Ovary (tissue), 7 donors: ENCODE measurements at regions not wholly inside any gene's neighbourhood (a gene's known extent, or its start where the extent isn't known, plus 50 kb on each side); places are given as distances from the start of the nearest gene placed in this dataset.

ENCODE experiments used
- DNase-seq, 5 donors: peaks; one replicate each; pipeline ENCODE4 v3.0.0-alpha.2; 2019 to 2020
- H3K27ac ChIP-seq, 2 donors: fragments of 200-600 bp; one replicate each; pipeline versions ENCODE4 v1.5.1 to v1.8.0; 2019 to 2022
- H3K27me3 ChIP-seq: fragments of 200-600 bp; one replicate; pipeline ENCODE4 v1.8.0; 2022
- H3K36me3 ChIP-seq: fragments of 200-600 bp; sonication (generic); one replicate; pipeline ENCODE4 v1.5.1; 2019
- H3K4me1 ChIP-seq: one replicate; pipeline ENCODE4 v1.8.1; 2013; ENCODE audit warnings: mild to moderate bottlenecking, moderate library complexity; ENCODE audit not compliant: insufficient read depth
- H3K4me3 ChIP-seq: fragments of 200-600 bp; sonication (generic); one replicate; pipeline ENCODE4 v1.5.1; 2017
- H3K9me3 ChIP-seq, 2 donors: fragments of 200-600 bp in 1 of 2; sonication (generic) in 1 of 2; one replicate each; pipeline versions ENCODE4 v1.5.1 to v1.8.1; 2013 to 2019; ENCODE audit warnings: mild to moderate bottlenecking in 1 of 2, moderate library complexity in 1 of 2
- EP300 ChIP-seq: sonication (generic); formaldehyde crosslinking; IDR thresholded peaks from one replicate; pipeline ENCODE4 v1.6.1; 2017; ENCODE audit warnings: antibody characterized with exemption
- POLR2A ChIP-seq: fragments of 450-650 bp; IDR thresholded peaks from one replicate; pipeline ENCODE4 v1.6.1; 2017; ENCODE audit warnings: antibody characterized with exemption, mild to moderate bottlenecking, moderate library complexity
- WGBS, 3 donors: extraction: QIAGEN DNeasy Blood & Tissue Kit in 1 of 3; methylation state at CpG; one replicate each; pipeline versions ENCODE4 v1.1.5 to v1.1.7; 2013 to 2017; 5-methylcytosine and 5-hydroxymethylcytosine counted together
- intact Hi-C, 4 donors: fragments of 100-400 bp; cut with DNase I; formaldehyde crosslinking; loops; one replicate each; pipeline versions ENCODE4 v1.11.0 to v1.15.1; 2022 to 2023
- TF ChIP-seq, protein P1 (sequence below), 3 donors: fragments of 450-650 bp in 2 of 3; fragments of 200-600 bp in 1 of 3; IDR thresholded peaks; one replicate each; pipeline versions ENCODE4 v1.5.1 to v1.8.0; 2016 to 2022; ENCODE audit warnings: antibody characterized with exemption in 3 of 3, mild to moderate bottlenecking in 1 of 3
- donor health status: DM: no; HTN: no; CAD: no; lungs with moderate emphysema.
- donor health status: DM: no; HTN: no; CAD: no.
- donor health status: Bipolar disorder and iron deficiency.
- donor health status: DM: no; HTN: no; CAD: no.
- donor health status: DM: yes; HTN: yes; CAD: no.

DNA sequence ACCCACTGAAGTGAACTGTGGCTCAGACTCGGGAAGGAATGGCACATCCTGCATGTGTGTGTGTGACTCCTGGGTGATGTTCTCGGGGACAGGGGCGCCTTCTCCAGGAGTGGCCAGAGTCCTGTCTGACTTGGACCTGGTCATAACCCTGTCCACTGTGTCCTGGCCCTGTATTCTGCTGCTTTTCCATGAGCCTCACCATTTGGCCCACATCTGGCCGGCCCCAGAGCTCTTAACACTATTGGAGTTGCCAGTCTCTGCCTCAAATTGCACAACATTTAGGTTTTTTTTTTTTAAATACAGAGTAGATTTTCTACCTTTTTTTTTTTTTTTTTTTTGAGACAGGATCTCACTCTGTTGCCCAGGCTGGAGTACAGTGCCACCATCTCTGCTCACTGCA lies 278.3 kb upstream of the TUT7 start:
- Histone ChIP-seq H3K9me3 (no peaks in the 10 kb centered on the region), H3K27me3 (no peaks in the 10 kb centered on the region), H3K4me3 (no peak overlapping the region), H3K27ac (no peak overlapping the region), H3K4me1 (no peaks in the 10 kb centered on the region), H3K36me3 (no peaks in the 10 kb centered on the region)
- intact Hi-C loops = no loop called here
- TF ChIP-seq EP300 (no peak), POLR2A (no peak)
- TF ChIP-seq, protein P1, sequence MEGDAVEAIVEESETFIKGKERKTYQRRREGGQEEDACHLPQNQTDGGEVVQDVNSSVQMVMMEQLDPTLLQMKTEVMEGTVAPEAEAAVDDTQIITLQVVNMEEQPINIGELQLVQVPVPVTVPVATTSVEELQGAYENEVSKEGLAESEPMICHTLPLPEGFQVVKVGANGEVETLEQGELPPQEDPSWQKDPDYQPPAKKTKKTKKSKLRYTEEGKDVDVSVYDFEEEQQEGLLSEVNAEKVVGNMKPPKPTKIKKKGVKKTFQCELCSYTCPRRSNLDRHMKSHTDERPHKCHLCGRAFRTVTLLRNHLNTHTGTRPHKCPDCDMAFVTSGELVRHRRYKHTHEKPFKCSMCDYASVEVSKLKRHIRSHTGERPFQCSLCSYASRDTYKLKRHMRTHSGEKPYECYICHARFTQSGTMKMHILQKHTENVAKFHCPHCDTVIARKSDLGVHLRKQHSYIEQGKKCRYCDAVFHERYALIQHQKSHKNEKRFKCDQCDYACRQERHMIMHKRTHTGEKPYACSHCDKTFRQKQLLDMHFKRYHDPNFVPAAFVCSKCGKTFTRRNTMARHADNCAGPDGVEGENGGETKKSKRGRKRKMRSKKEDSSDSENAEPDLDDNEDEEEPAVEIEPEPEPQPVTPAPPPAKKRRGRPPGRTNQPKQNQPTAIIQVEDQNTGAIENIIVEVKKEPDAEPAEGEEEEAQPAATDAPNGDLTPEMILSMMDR (IDR thresholded peaks at IDR 0.05) = no peak
- 82 to 98% (median 93%) methylated on average over 4 of the region's 4 CpGs for WGBS, 3 donors
- DNase-seq = no peak

- Histone ChIP-seq H3K4me1 (no peaks in the 10 kb centered on the region), H3K9me3 (no peaks in the 10 kb centered on the region), H3K4me3 (no peak overlapping the region), H3K27me3 (no peaks in the 10 kb centered on the region), H3K27ac (no peak overlapping the region), H3K36me3 (no peaks in the 10 kb centered on the region)
- 88 to 94% (median 90%) methylated on average over 3 of the region's 3 CpGs for WGBS, 3 donors
- DNase-seq = no peak
- intact Hi-C loops = no loop called here
- TF ChIP-seq, protein P1 (IDR thresholded peaks at IDR 0.05) = no peak
- no peak for TF ChIP-seq POLR2A
- no peak for TF ChIP-seq EP300
Measured at GRCh38 chr9:86629530-86629929, 275.3 kb upstream of the TUT7 start.

- H3K27ac ChIP-seq = no peak overlapping the region
- no peaks in the 10 kb centered on the region for H3K9me3 ChIP-seq
- no peaks in the 10 kb centered on the region for H3K4me1 ChIP-seq
- intact Hi-C loops = no loop called here
- no peaks in the 10 kb centered on the region for H3K27me3 ChIP-seq
- TF ChIP-seq, protein P1 (IDR thresholded peaks at IDR 0.05) = no peak
- TF ChIP-seq EP300 (no peak), POLR2A (no peak)
- no peaks in the 10 kb centered on the region for H3K36me3 ChIP-seq
- no peak overlapping the region for H3K4me3 ChIP-seq
- DNase-seq = no peak
- WGBS, 3 donors = 84 to 89% (median 85%) methylated on average over 5 of the region's 5 CpGs
Measured at GRCh38 chr9:86626802-86627201, 272.6 kb upstream of the TUT7 start.

- Histone ChIP-seq H3K4me1 (no peaks in the 10 kb centered on the region), H3K27me3 (no peaks in the 10 kb centered on the region), H3K27ac (no peak overlapping the region), H3K9me3 (no peaks in the 10 kb centered on the region), H3K4me3 (no peak overlapping the region), H3K36me3 (no peaks in the 10 kb centered on the region)
- intact Hi-C loops = no loop called here
- WGBS, 3 donors = 36 to 44% (median 39%) methylated on average over 5 of the region's 5 CpGs
- TF ChIP-seq EP300 (no peak), POLR2A (no peak)
- TF ChIP-seq, protein P1 (IDR thresholded peaks at IDR 0.05) = no peak
- DNase-seq = no peak
Measured at GRCh38 chr9:86624630-86625029, 270.4 kb upstream of the TUT7 start.
